H1 (cell line): ENCODE measurements at regions not wholly inside any gene's neighbourhood (a gene's known extent, or its start where the extent isn't known, plus 50 kb on each side); places are given as distances from the start of the nearest gene placed in this dataset.

Experiments used
- CTCF ChIA-PET: fragments of 300-600 bp; sonication (Branson Sonifier 250); formaldehyde crosslinking; loops from one replicate; lab custom pipeline; 2021; ENCODE audit not compliant: partially characterized antibody; lab: Charles Lee
- POLR2A ChIA-PET: fragments of 300-600 bp; sonication (Branson Sonifier 250); formaldehyde crosslinking; loops from one replicate; lab custom pipeline; 2021; ENCODE audit warnings: inconsistent platforms; ENCODE audit not compliant: partially characterized antibody; lab: Charles Lee
- DNase-seq, 2 experiments: peaks; one replicate each; pipeline versions ENCODE4 v3.0.0 to v3.0.0-alpha.2; 2010 to 2022; ENCODE audit warnings: low spot score in 2 of 2, low read depth in 1 of 2, mixed read lengths in 1 of 2
- FAIRE-seq: peaks from 2 replicates; lab custom pipeline; 2011; peaks lifted over from hg19 to GRCh38; lab: Jason Lieb, UNC
- H2AFZ ChIP-seq: 2 replicates; pipeline ENCODE4 v1.8.1; 2012; ENCODE audit warnings: low read length, inconsistent platforms
- H2AK5ac ChIP-seq: 2 replicates; pipeline ENCODE4 v1.6.1; 2013; ENCODE audit warnings: low read depth, low read length
- H2BK120ac ChIP-seq: replicated peaks from 2 replicates; pipeline ENCODE3; 2013; ENCODE audit warnings: low read depth, low read length, inconsistent platforms
- H2BK12ac ChIP-seq: 2 replicates; pipeline ENCODE4 v1.6.1; 2013; ENCODE audit warnings: low read depth, low read length
- H2BK15ac ChIP-seq: 2 replicates; pipeline ENCODE4 v1.6.1; 2013; ENCODE audit warnings: low read length
- H2BK20ac ChIP-seq: 2 replicates; pipeline ENCODE4 v1.6.1; 2013; ENCODE audit warnings: low read length
- H2BK5ac ChIP-seq: 2 replicates; pipeline ENCODE4 v1.6.1; 2013; ENCODE audit warnings: low read depth, low read length
- H3K14ac ChIP-seq: 2 replicates; pipeline ENCODE4 v1.6.1; 2013; ENCODE audit warnings: inconsistent platforms; ENCODE audit not compliant: insufficient read length
- H3K18ac ChIP-seq: 2 replicates; pipeline ENCODE4 v1.6.1; 2013; ENCODE audit warnings: low read length; ENCODE audit errors: extremely low read depth
- H3K23ac ChIP-seq: 2 replicates; pipeline ENCODE4 v1.6.1; 2013; ENCODE audit warnings: inconsistent platforms; ENCODE audit not compliant: insufficient read length
- H3K23me2 ChIP-seq: 2 replicates; pipeline ENCODE4 v1.6.1; 2013; ENCODE audit warnings: low read depth, low read length
- H3K27ac ChIP-seq: 2 replicates; pipeline ENCODE4 v1.6.1; 2011; ENCODE audit warnings: low read depth, low read length, inconsistent platforms
- H3K27me3 ChIP-seq, 4 experiments: replicated peaks in 1 of 4; 1 replicate in 1 of 4; 2 replicates in 3 of 4; pipeline versions ENCODE4 v1.6.1 to v1.8.1; 2011 to 2013; ENCODE audit warnings: low read length in 3 of 4, mild to moderate bottlenecking in 3 of 4, inconsistent platforms in 2 of 4, mixed read lengths in 2 of 4, moderate library complexity in 1 of 4; ENCODE audit not compliant: control insufficient read depth in 3 of 4, insufficient read depth in 3 of 4; ENCODE audit errors: extremely low read depth in 1 of 4
- H3K36me3 ChIP-seq, 4 experiments: 2 replicates each; pipeline versions ENCODE4 v1.6.1 to v1.8.1; 2011 to 2013; ENCODE audit warnings: mild to moderate bottlenecking in 4 of 4, low read length in 3 of 4, moderate library complexity in 2 of 4, control low read depth in 1 of 4, inconsistent platforms in 1 of 4; ENCODE audit not compliant: insufficient read depth in 4 of 4, control insufficient read depth in 2 of 4
- H3K4ac ChIP-seq: replicated peaks from 2 replicates; pipeline ENCODE3; 2013; ENCODE audit warnings: low read length, low read depth, mixed read lengths, inconsistent platforms; ENCODE audit not compliant: insufficient read length
- H3K4me1 ChIP-seq, 4 experiments: replicated peaks in 1 of 4; 1 replicate in 1 of 4; 2 replicates in 3 of 4; pipeline versions ENCODE4 v1.6.1 to v1.8.1; 2011 to 2013; ENCODE audit warnings: low read length in 3 of 4, inconsistent platforms in 2 of 4, mixed read lengths in 1 of 4; ENCODE audit not compliant: insufficient read depth in 4 of 4, control insufficient read depth in 3 of 4
- H3K4me2 ChIP-seq, 2 experiments: 2 replicates each; pipeline versions ENCODE4 v1.6.1 to v1.8.1; 2011 to 2013; ENCODE audit warnings: low read depth in 2 of 2, low read length in 2 of 2, control low read depth in 1 of 2, inconsistent platforms in 1 of 2, mild to moderate bottlenecking in 1 of 2; ENCODE audit not compliant: insufficient read depth in 1 of 2
- H3K4me3 ChIP-seq, 4 experiments: fragments of 200-600, 300-600 bp in 1 of 4; sonication (generic), shearing (Covaris generic), sonication (Bioruptor Twin) in 1 of 4; 2 replicates each; pipeline versions ENCODE4 v1.5.1 to v1.8.1; 2011 to 2016; ENCODE audit warnings: low read length in 4 of 4, low read depth in 3 of 4, control low read depth in 2 of 4, inconsistent platforms in 2 of 4, mild to moderate bottlenecking in 2 of 4, mixed read lengths in 1 of 4, moderate library complexity in 1 of 4; ENCODE audit not compliant: insufficient read depth in 2 of 4; ENCODE audit errors: extremely low read depth in 1 of 4
- H3K56ac ChIP-seq: replicated peaks from 2 replicates; pipeline ENCODE3; 2013; ENCODE audit warnings: low read depth, mild to moderate bottlenecking, mixed read lengths, low read length, inconsistent platforms; ENCODE audit not compliant: insufficient read length
- H3K79me1 ChIP-seq: 2 replicates; pipeline ENCODE4 v1.6.1; 2013; ENCODE audit warnings: low read depth, low read length, control low read depth
- H3K79me2 ChIP-seq, 2 experiments: 2 replicates each; pipeline versions ENCODE4 v1.6.1 to v1.8.1; 2012 to 2013; ENCODE audit warnings: low read length in 2 of 2, mild to moderate bottlenecking in 2 of 2, inconsistent platforms in 1 of 2; ENCODE audit not compliant: insufficient read depth in 2 of 2, control insufficient read depth in 1 of 2
- H3K9ac ChIP-seq, 4 experiments: replicated peaks in 1 of 4; 1 replicate in 1 of 4; 2 replicates in 3 of 4; pipeline versions ENCODE4 v1.6.1 to v1.8.1; 2011 to 2013; ENCODE audit warnings: low read depth in 3 of 4, low read length in 3 of 4, control low read depth in 2 of 4, mild to moderate bottlenecking in 2 of 4, moderate library complexity in 2 of 4, inconsistent platforms in 1 of 4; ENCODE audit errors: extremely low read depth in 1 of 4
- H3K9me3 ChIP-seq, 2 experiments: 2 replicates each; pipeline versions ENCODE4 v1.6.1 to v1.8.1; 2012 to 2013; ENCODE audit warnings: mild to moderate bottlenecking in 2 of 2, moderate library complexity in 2 of 2, control low read depth in 1 of 2, inconsistent platforms in 1 of 2, low read depth in 1 of 2, low read length in 1 of 2, mixed read lengths in 1 of 2; ENCODE audit not compliant: insufficient read depth in 2 of 2
- H4K20me1 ChIP-seq, 2 experiments: replicated peaks in 1 of 2; 2 replicates each; pipeline versions ENCODE3 to v1.8.1; 2011 to 2013; ENCODE audit warnings: inconsistent platforms in 2 of 2, low read length in 2 of 2, mild to moderate bottlenecking in 1 of 2; ENCODE audit not compliant: insufficient read depth in 2 of 2, control insufficient read depth in 1 of 2
- H4K5ac ChIP-seq: 2 replicates; pipeline ENCODE4 v1.6.1; 2013; ENCODE audit warnings: low read length, low read depth, mixed read lengths, inconsistent platforms; ENCODE audit not compliant: insufficient read length
- H4K8ac ChIP-seq: 2 replicates; pipeline ENCODE4 v1.8.0; 2013; ENCODE audit warnings: mild to moderate bottlenecking, moderate library complexity, low read length, inconsistent platforms; ENCODE audit not compliant: insufficient read depth; ENCODE audit errors: extremely low read depth
- H4K91ac ChIP-seq: replicated peaks from 2 replicates; pipeline ENCODE3; 2013; ENCODE audit warnings: low read length, mixed read lengths, inconsistent platforms; ENCODE audit not compliant: insufficient read length
- NANOG ChIP-seq: IDR thresholded peaks from 2 replicates; pipeline ENCODE4 v1.6.1; 2011; ENCODE audit warnings: low read length, low read depth, mild to moderate bottlenecking, inconsistent platforms; ENCODE audit not compliant: insufficient read depth, poor library complexity, severe bottlenecking
- SIN3A ChIP-seq, 2 experiments: IDR thresholded peaks in 1 of 2; conservative IDR thresholded peaks in 1 of 2; 2 replicates each; pipeline ENCODE4 v1.6.1; 2011 to 2012; ENCODE audit warnings: low read length in 2 of 2, improper control_type of control experiment in 1 of 2, low read depth in 1 of 2, mild to moderate bottlenecking in 1 of 2
- WGBS, 2 experiments: shearing (Covaris generic) in 1 of 2; methylation state at CpG; one replicate each; pipeline versions ENCODE4 v1.1.6 to v1.1.7; 2013 to 2015; ENCODE audit warnings: low lambda C conversion rate in 2 of 2, mixed read lengths in 2 of 2, inconsistent platforms in 1 of 2, low coverage in 1 of 2, missing lambda C conversion rate in 1 of 2; ENCODE audit not compliant: insufficient replicate concordance in 2 of 2, insufficient coverage in 1 of 2, insufficient read length in 1 of 2; ENCODE audit errors: extremely low coverage in 1 of 2, missing lambda C conversion rate in 1 of 2; 5-methylcytosine and 5-hydroxymethylcytosine counted together

GRCh38 chr13:50444726-50445125 is 398.8 kb downstream of the DLEU7 start:
- no peak overlapping the region for H3K14ac ChIP-seq
- peaks cover 3 to 22% (median 11%) of the 10 kb centered on the region in 4 experiments; a peak in 6 of 7 replicates for H3K4me1 ChIP-seq
- no peak overlapping the region for H3K18ac ChIP-seq
- no peak for FAIRE-seq
- POLR2A ChIA-PET = interaction anchor here (0.6 kb wide), 1 partner anchor 484 kb away, joined by 3 read pairs; no protein-coding TSS in a partner anchor
- no peak for TF ChIP-seq NANOG
- 0 out of 4 replicates have a peak, but pooled peaks of 1 of the 2 experiments have one; percentile 34 for TF ChIP-seq SIN3A (conservative IDR thresholded peaks at IDR 0.05 in 1 of 2, IDR thresholded peaks at IDR 0.05 in 1 of 2; ENCODE audit: low read depth in 1 of 2, low read length in 2 of 2)
- H3K27me3 ChIP-seq = peaks cover 0 to 2% (median 0%) of the 10 kb centered on the region in 4 experiments; a peak in 1 of 7 replicates
- H2BK12ac ChIP-seq = no peak overlapping the region
- H3K4ac ChIP-seq = no peak overlapping the region
- no peaks in the 10 kb centered on the region for H3K23me2 ChIP-seq
- H2BK5ac ChIP-seq = no peak overlapping the region
- no peak overlapping the region for H4K5ac ChIP-seq
- H3K79me2 ChIP-seq = no peaks in the 10 kb centered on the region
- H3K79me1 ChIP-seq = no peaks in the 10 kb centered on the region
- no peak overlapping the region for H3K4me3 ChIP-seq
- WGBS, 2 experiments = 55% methylated on average over 5 of the region's 5 CpGs; no CpG with 5 or more reads in 1 of the 2 experiments
- no peak overlapping the region for H3K56ac ChIP-seq
- no peak overlapping the region for H3K9ac ChIP-seq
- no peaks in the 10 kb centered on the region for H4K20me1 ChIP-seq
- no peak overlapping the region for H2BK15ac ChIP-seq
- H3K27ac ChIP-seq = no peak overlapping the region
- peak overlapping the region; percentile 21 for H2BK120ac ChIP-seq
- no peaks in the 10 kb centered on the region for H3K36me3 ChIP-seq
- no peak overlapping the region for H2AFZ ChIP-seq
- no peaks in the 10 kb centered on the region; a peak in 1 of 4 replicates for H3K9me3 ChIP-seq
- no peak overlapping the region for H4K91ac ChIP-seq
- H2BK20ac ChIP-seq = no peak overlapping the region
- H3K4me2 ChIP-seq = no peak overlapping the region
- CTCF ChIA-PET = no interaction called here
- no peak overlapping the region for H3K23ac ChIP-seq
- H4K8ac ChIP-seq = no peak overlapping the region
- no peak overlapping the region for H2AK5ac ChIP-seq
- DNase-seq = no peak
